ENCODE measurements at regions not wholly inside any gene's neighbourhood (a gene's known extent, or its start where the extent isn't known, plus 50 kb on each side); places are given as distances from the start of the nearest gene placed in this dataset.

- TF ChIP-seq ZFX (IDR thresholded peaks at IDR 0.05; ENCODE audit: borderline replicate concordance) (no peak), CTCF (IDR thresholded peaks at IDR 0.05) (no peak)
Observed at GRCh38 chr5:36755342-36755741, 121.2 kb upstream of the NIPBL start.

GRCh38 chr5:36755920-36756488 is 120.6 kb upstream of the NIPBL start:
- no peak overlapping the region for H3K27ac ChIP-seq
- no peak for TF ChIP-seq ZFX (IDR thresholded peaks at IDR 0.05; ENCODE audit: borderline replicate concordance)
- no peak for TF ChIP-seq CTCF (IDR thresholded peaks at IDR 0.05)

More at GRCh38 chr5:36755342-36755741, 121.2 kb upstream of the NIPBL start:
- H3K27ac ChIP-seq, result no peak overlapping the region

GRCh38 chr5:36756848-36757247 is 119.7 kb upstream of the NIPBL start:
- no peak overlapping the region for H3K27ac ChIP-seq
- TF ChIP-seq CTCF (IDR thresholded peaks at IDR 0.05) (no peak), ZFX (IDR thresholded peaks at IDR 0.05; ENCODE audit: borderline replicate concordance) (no peak)

- H3K27ac ChIP-seq, result no peak overlapping the region
- no peak for TF ChIP-seq ZFX (IDR thresholded peaks at IDR 0.05; ENCODE audit: borderline replicate concordance)
- no peak for TF ChIP-seq CTCF (IDR thresholded peaks at IDR 0.05)
Observed at GRCh38 chr5:36759117-36759516, 117.5 kb upstream of the NIPBL start.

GRCh38 chr5:36763454-36763853 is 113.1 kb upstream of the NIPBL start:
- H3K27ac ChIP-seq, result no peak overlapping the region
- TF ChIP-seq CTCF (IDR thresholded peaks at IDR 0.05) (no peak), ZFX (IDR thresholded peaks at IDR 0.05; ENCODE audit: borderline replicate concordance) (no peak)

GRCh38 chr5:36765876-36766275 is 110.7 kb upstream of the NIPBL start:
- no peak overlapping the region for H3K27ac ChIP-seq
- no peak for TF ChIP-seq CTCF (IDR thresholded peaks at IDR 0.05)
- TF ChIP-seq ZFX (IDR thresholded peaks at IDR 0.05; ENCODE audit: borderline replicate concordance), result no peak

- H3K27ac ChIP-seq, result no peak overlapping the region
- no peak for TF ChIP-seq ZFX (IDR thresholded peaks at IDR 0.05; ENCODE audit: borderline replicate concordance)
- TF ChIP-seq CTCF (IDR thresholded peaks at IDR 0.05), result no peak
Observed at GRCh38 chr5:36766981-36767380, 109.6 kb upstream of the NIPBL start.
